Breast epithelium (tissue), 3 donors: ENCODE measurements at regions not wholly inside any gene's neighbourhood (a gene's known extent, or its start where the extent isn't known, plus 50 kb on each side); places are given as distances from the start of the nearest gene placed in this dataset.

Source experiments
- CTCF ChIP-seq, 3 donors: fragments of 450-650 bp; IDR thresholded peaks; one replicate each; pipeline ENCODE4 v1.5.1; 2016 to 2017; ENCODE audit warnings: antibody characterized with exemption in 3 of 3, mild to moderate bottlenecking in 3 of 3, moderate library complexity in 3 of 3
- POLR2A ChIP-seq: fragments of 450-650 bp; IDR thresholded peaks from one replicate; pipeline ENCODE4 v1.6.1; 2016; ENCODE audit warnings: antibody characterized with exemption, mild to moderate bottlenecking, moderate library complexity

GRCh38 chr6:106804346-106805335 lies 169.9 kb downstream of the CD24 start:
- TF ChIP-seq POLR2A = no peak
- no peak for TF ChIP-seq CTCF (IDR thresholded peaks at IDR 0.05)
